ENCODE measurements at regions not wholly inside any gene's neighbourhood (a gene's known extent, or its start where the extent isn't known, plus 50 kb on each side); places are given as distances from the start of the nearest gene placed in this dataset.
"Not testable (repeated sequence)": the region's sequence is repeated elsewhere in the genome, so short reads cannot be mapped to it uniquely, and the experiment has no call there.

DNA sequence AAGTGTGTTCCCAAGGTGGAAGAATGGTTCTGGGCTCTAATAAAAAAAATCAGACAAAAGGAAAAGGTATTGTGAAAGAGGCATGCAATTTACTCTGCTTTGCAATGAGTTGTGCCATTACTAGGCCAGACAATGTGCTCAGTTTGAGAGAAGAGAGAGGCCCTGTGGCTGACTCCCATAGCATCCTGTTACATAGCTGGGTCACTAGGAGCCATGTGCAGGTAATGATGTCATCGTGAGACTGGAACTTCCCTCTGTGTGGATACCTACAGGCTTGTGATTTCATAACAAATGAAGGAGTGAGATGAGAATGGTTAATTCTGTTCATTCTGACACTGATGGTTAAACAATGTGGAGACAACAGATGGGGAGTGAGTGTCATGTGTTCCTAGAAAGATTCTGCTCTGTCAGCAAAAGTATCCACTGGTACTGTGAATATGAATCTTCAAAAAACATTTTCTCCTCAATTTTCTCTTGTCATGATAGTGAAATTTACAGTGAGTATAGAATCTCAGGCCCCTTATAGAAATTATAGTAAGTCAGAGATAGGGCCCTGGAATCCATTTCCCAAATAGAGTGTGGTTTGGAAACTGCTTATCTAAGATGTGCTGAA, 648.7 kb upstream of the DPPA4 start:
- no peak overlapping the region for H3K4me3 ChIP-seq (ENCODE audit: low read depth, low read length)
- no peak for DNase-seq (ENCODE audit: low read depth)
- TF ChIP-seq, protein P1, sequence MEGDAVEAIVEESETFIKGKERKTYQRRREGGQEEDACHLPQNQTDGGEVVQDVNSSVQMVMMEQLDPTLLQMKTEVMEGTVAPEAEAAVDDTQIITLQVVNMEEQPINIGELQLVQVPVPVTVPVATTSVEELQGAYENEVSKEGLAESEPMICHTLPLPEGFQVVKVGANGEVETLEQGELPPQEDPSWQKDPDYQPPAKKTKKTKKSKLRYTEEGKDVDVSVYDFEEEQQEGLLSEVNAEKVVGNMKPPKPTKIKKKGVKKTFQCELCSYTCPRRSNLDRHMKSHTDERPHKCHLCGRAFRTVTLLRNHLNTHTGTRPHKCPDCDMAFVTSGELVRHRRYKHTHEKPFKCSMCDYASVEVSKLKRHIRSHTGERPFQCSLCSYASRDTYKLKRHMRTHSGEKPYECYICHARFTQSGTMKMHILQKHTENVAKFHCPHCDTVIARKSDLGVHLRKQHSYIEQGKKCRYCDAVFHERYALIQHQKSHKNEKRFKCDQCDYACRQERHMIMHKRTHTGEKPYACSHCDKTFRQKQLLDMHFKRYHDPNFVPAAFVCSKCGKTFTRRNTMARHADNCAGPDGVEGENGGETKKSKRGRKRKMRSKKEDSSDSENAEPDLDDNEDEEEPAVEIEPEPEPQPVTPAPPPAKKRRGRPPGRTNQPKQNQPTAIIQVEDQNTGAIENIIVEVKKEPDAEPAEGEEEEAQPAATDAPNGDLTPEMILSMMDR (IDR thresholded peaks at IDR 0.05; ENCODE audit: low read depth, low read length, missing control alignments), result no peak

DNA sequence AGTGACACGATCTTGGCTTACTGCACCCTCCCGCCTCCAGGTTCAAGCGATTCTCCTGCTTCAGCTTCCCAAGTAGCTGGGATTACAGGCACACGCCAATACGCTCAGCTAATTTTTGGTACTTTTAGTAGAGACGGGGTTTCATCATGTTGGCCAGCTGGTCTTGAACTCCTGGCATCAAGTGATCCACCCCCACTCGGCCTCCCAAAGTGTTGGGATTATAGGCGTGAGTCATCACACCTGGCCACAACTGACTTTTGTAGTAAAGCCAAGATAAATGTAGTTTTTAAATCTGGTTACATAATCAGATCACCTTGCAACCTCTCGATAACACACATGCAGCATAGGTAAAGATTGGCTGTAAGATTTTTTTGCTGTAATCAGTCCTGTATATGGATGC, 657.5 kb upstream of the DPPA4 start:
- H3K4me3 ChIP-seq (ENCODE audit: low read depth, low read length), result no peak overlapping the region
- TF ChIP-seq, protein P1 (IDR thresholded peaks at IDR 0.05; ENCODE audit: low read depth, low read length, missing control alignments), result no peak
- DNase-seq (ENCODE audit: low read depth), result no peak

DNA sequence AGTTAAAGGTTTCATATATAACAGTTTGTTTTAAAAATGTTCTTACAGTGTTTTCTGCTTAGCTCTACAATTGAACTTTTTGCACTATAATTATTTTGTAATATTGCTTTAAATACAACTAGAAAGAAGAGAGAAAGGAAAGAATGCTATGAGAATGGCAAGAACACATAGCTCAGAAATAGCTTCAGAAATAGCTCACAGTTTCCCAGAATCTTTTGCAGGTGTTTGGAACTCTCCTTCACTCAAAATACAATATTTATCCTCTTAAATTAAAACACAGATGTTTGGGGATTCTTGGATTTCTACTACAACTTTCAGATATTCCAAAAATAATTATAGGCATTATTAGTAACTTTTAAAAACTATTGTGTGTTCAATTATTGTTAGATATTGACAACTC, 658.0 kb upstream of the DPPA4 start:
- TF ChIP-seq, protein P1 (IDR thresholded peaks at IDR 0.05; ENCODE audit: low read depth, low read length, missing control alignments), result no peak
- no peak overlapping the region for H3K4me3 ChIP-seq (ENCODE audit: low read depth, low read length)
- no peak for DNase-seq (ENCODE audit: low read depth)

- not testable (repeated sequence) for H3K4me3 ChIP-seq (ENCODE audit: low read depth, low read length)
Observed at GRCh38 chr3:110001905-110002304, 664.6 kb upstream of the DPPA4 start.

DNA sequence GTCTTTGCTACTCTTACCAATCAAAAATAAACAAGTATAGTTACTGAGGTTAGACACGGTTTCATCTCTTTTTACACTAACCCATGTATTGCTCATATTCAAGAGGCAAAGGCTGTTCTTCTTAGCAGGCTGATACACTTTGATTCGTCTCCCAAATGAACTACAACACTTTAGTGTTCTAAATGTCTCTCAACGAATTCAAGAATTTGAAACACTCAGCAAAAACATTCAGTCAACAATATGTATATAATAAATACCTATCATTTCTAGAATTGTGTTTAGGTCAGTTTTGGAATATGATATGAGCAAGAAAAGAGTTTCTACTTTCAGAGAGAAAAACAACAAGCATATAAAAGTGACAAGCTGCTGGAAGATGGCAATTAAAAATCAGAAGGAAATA, 669.6 kb upstream of the DPPA4 start:
- H3K4me3 ChIP-seq (ENCODE audit: low read depth, low read length), result no peak overlapping the region
- no peak for DNase-seq (ENCODE audit: low read depth)
- TF ChIP-seq, protein P1 (IDR thresholded peaks at IDR 0.05; ENCODE audit: low read depth, low read length, missing control alignments), result no peak

More at GRCh38 chr3:110001905-110002304, 664.6 kb upstream of the DPPA4 start:
- not testable (repeated sequence) for DNase-seq (ENCODE audit: low read depth)

DNA sequence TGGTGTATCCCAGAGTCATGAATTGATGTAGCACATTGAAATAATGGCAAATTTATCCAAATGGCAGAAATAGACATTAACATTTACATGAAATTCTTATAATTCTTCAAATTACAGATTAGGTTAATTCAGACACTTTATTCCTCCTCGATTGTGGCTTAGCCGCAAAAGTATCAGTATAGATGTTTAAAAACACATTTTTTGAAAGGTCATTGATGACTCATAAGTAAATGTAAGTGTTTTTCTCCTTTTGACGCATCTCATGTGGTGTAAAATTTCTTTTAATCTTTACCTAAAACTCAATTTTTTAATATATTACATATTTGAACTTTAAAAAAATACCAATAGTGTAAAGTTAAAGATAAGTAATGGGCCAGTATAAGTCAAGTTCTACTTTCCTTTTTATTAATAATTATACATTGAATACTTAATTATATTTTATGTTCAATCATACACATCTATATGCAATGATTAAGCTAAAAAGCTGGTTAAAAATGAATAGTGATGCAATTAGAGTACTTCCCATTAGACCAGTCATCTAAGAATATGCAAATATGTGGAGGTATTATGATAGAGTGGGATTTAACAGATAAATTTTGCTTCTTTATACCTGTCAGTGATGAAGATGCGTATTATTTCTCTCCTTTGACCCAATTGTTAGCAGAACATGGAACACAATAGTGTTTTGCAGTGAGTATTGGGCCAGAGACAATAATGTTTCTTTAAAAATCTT, 678.1 kb upstream of the DPPA4 start:
- no peak overlapping the region for H3K4me3 ChIP-seq (ENCODE audit: low read depth, low read length)
- no peak for DNase-seq (ENCODE audit: low read depth)
- TF ChIP-seq, protein P1 (IDR thresholded peaks at IDR 0.05; ENCODE audit: low read depth, low read length, missing control alignments), result no peak

GRCh38 chr3:110016235-110016815, 679.0 kb upstream of the DPPA4 start:
- no peak for DNase-seq (ENCODE audit: low read depth)
- TF ChIP-seq, protein P1 (IDR thresholded peaks at IDR 0.05; ENCODE audit: low read depth, low read length, missing control alignments), result no peak
- no peak overlapping the region for H3K4me3 ChIP-seq (ENCODE audit: low read depth, low read length)

Data from GM12864 (cell line).